Sigmoid colon (tissue), 4 donors: ENCODE measurements at regions not wholly inside any gene's neighbourhood (a gene's known extent, or its start where the extent isn't known, plus 50 kb on each side); places are given as distances from the start of the nearest gene placed in this dataset.

Experiments
- CTCF ChIP-seq, 4 experiments: fragments of 450-650 bp in 3 of 4; fragments of 200-600 bp in 1 of 4; IDR thresholded peaks; one replicate each; pipeline ENCODE4 v1.5.1; 2016 to 2019; ENCODE audit warnings: antibody characterized with exemption in 4 of 4, mild to moderate bottlenecking in 3 of 4, moderate library complexity in 2 of 4
- EP300 ChIP-seq, 4 donors: sonication (generic); formaldehyde crosslinking; IDR thresholded peaks; one replicate each; pipeline ENCODE4 v1.6.1; 2017; ENCODE audit warnings: antibody characterized with exemption in 4 of 4
- POLR2A ChIP-seq, 2 donors: fragments of 450-650 bp; IDR thresholded peaks; one replicate each; pipeline ENCODE4 v1.6.1; 2016; ENCODE audit warnings: antibody characterized with exemption in 2 of 2, mild to moderate bottlenecking in 2 of 2, moderate library complexity in 2 of 2
- POLR2AphosphoS5 ChIP-seq, 4 donors: sonication (generic); formaldehyde crosslinking; IDR thresholded peaks; one replicate each; pipeline ENCODE4 v1.6.1; 2017; ENCODE audit warnings: antibody characterized with exemption in 4 of 4

- TF ChIP-seq POLR2A (IDR thresholded peaks at IDR 0.05) (no peak), CTCF (IDR thresholded peaks at IDR 0.05) (no peak), EP300 (IDR thresholded peaks at IDR 0.05) (no peak), POLR2AphosphoS5 (IDR thresholded peaks at IDR 0.05) (no peak)
These were observed 73.8 kb upstream of the OSBPL8 start for GRCh38 chr12:76633415-76633814.
